PFSK-1 (cell line): ENCODE measurements at regions not wholly inside any gene's neighbourhood (a gene's known extent, or its start where the extent isn't known, plus 50 kb on each side); places are given as distances from the start of the nearest gene placed in this dataset.

Experiments
- FOXP2 ChIP-seq: optimal IDR thresholded peaks from 2 replicates; pipeline ENCODE3; 2011; ENCODE audit warnings: borderline replicate concordance, control low read depth, inconsistent platforms; ENCODE audit not compliant: insufficient read depth; ENCODE audit errors: extremely low read length, extremely low read depth
- REST ChIP-seq, 2 experiments: IDR thresholded peaks; 2 replicates each; pipeline versions ENCODE4 v1.6.1 to v1.8.0; 2011 to 2012; ENCODE audit warnings: low read depth in 2 of 2, low read length in 2 of 2, control low read depth in 1 of 2, inconsistent platforms in 1 of 2, mild to moderate bottlenecking in 1 of 2, moderate library complexity in 1 of 2; ENCODE audit not compliant: insufficient read depth in 1 of 2
- TAF1 ChIP-seq: IDR thresholded peaks from 2 replicates; pipeline ENCODE4 v1.6.1; 2012; ENCODE audit warnings: low read length, control low read depth, borderline replicate concordance; ENCODE audit not compliant: insufficient read depth

GRCh38 chr17:34728771-34729310 lies 149.5 kb downstream of the TMEM132E start:
- TF ChIP-seq REST (IDR thresholded peaks at IDR 0.05; ENCODE audit: insufficient read depth in 1 of 2, low read depth in 2 of 2, low read length in 2 of 2): no peak
- no peak for TF ChIP-seq FOXP2
- no peak for TF ChIP-seq TAF1
